HG02678 (cell line): ENCODE measurements at regions not wholly inside any gene's neighbourhood (a gene's known extent, or its start where the extent isn't known, plus 50 kb on each side); places are given as distances from the start of the nearest gene placed in this dataset.

Experiments
- ATAC-seq: cut with Tn5 transposase; IDR thresholded peaks from one replicate; pipeline ENCODE4 v1.9.1; 2021; ENCODE audit warnings: mild to moderate bottlenecking, moderate library complexity; ENCODE audit not compliant: unreplicated experiment

DNA sequence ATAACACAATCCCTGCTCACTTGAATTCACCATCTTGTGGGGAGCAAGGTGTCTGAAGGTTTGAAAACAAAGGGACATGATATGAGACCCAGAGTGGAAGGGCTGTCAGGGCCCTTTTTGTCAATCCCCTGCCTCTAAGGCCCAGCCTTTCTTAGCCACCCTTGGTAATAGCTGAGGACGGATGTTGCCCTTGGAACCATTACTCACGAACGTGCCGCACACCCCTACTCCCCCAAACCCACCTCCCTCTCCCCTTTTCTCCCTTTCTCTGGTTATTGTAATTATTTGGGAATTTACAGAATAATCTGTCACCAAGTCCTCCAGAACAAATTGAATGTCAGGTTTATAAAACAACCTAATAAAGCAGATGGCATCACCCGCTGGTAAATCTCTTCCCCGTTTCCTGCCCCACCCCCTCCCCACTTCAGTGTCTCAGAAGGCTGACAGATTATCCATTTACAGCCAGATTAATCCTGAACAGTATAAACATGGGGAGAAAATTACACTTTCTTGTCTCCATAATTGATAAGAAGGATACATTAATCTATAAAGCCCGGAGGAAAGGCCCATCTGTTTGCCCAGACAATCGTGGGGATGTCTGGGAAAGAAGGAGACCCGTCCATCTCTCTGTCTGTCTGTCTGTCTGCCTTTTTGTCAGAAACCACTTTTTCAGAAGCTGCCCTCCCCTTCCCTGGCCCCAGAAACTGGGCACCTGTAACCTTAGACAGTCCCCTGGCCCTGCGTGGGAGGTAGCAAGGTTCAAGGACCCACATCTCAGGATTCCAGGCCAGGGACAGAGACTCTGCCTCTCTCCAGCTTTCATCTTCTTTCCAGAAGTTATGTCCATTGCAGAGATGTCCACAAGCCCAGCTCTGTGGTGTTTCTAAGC is 60.6 kb upstream of the CD34 start:
- ATAC-seq: no peak

DNA sequence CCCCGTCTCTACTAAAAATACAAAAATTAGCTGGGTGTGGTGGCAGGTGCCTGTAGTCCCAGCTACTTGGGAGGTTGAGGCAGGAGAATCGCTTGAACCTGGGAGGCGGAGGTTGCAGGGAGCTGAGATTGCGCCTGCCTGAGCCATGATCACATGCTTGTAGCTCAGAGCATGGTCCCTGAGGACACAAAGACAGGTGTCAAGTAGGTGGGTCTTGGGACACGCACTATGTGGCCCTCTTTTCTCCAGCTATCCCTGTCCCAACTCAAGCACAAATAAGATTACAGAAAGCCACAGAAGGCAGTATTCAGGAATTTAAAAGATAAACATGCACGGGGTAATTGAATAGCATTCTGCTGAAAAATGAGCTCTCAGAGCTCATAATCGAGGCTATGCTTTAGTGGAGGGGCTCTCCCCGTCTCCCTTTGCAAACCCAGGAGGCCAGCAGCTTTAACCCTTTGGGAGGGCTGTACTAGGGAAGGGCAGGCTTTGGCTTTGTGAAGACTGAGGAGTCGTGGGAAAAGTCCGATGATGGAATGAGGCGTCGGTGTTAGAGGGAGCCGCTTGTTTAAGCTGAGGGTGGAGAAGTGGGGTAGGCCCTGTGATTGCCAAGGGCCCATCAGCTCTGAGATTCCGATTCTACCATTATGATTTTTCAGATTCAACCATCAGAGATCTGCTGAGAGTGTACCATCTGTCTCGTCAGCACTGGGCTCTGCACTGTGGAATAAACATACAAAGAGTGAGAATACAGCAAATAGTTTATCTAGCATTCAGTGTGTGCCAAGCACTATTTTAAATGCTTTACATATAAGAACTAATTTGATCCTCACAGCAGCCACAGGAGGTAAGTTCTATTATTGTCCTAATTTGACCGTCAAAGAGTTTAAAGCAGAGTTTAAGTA is 59.7 kb upstream of the CD34 start:
- no peak for ATAC-seq

DNA sequence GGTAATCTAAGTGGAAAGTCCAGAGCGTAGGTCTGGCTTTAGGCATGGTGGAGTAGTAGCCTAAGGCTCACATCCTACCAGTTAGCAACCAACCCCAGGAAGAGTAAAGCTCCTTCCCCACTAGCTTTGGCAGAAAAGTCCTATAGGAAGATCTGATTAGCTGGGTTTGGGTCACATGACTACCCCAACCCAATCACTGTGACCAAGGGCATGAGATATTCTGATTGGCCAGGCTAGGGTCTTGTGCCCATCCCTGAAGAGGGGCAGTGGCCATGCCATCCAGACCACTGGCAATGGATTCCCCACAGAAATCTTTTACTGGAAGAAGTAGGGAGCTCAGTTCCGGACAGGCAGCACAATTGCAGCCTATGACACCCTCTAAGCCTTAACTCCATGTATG is 58.6 kb upstream of the CD34 start:
- no peak for ATAC-seq

GRCh38 chr1:207968521-207969009 is 57.6 kb upstream of the CD34 start:
- ATAC-seq: no peak

- no peak for ATAC-seq
Measured at GRCh38 chr1:207967703-207968102, 56.8 kb upstream of the CD34 start.

DNA sequence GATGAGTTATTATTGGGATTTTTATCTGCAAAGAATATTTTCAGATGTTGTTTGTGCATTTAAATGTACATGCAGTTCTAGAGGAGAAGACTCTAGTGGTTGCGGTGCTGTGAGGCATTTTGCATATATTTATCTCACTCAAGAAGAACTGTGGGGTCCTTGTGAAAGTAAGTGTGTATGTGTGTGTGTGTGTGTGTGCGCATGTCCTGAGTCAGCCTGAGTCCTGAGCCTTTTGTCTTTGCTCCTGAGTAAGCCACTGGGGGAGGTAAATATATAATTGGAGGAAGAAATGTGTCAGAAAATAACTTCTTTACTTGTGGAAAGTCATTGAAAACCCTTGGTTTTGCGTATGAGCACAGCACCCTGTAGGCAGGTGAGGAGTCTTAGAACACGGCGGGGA is 55.6 kb upstream of the CD34 start:
- no peak for ATAC-seq

DNA sequence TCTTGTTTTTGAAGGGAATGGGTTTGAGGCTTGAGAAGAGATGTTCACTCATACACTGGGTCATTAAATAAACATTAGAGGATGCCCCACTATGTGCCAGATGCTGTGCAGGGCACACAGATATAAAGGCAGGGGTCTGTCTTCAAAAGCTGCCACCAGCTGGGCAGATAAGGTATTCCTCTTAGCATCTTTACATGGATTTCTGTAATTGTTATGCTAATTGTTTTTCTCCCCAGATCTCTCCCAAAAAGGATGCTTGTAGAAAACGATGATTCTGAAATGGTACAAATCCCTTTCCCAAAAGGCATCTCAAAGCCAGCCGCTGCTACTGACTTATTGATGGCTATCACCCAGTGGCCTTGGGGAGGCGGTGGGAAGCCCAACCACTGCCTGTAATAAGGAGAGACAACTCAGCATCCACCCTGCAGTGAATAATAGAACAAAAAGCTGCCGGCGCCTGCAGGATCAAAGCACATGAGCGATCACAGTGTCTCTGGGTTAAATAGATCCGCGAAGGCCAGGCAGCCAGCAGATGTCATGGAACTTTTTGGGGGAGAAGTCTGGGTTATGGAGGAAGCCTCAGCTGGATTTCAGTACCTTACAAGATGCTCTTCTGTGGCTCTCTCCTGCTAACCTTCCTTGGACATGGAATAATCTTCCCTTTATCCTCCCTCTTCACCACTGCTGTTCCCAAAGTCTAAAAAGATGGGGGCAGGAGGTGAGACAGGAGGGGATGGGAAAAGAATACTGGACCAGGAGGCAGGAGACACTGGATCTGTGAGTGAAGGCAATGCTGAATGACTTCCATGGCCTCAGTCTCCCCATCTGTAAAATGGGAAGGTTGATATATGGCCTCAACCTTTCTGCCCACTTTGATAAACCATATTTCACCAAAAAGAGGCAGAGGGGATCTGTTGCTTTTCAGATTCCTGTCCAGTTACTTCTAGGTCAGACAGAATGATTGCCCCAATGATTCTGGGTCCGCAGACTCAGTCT is 54.8 kb upstream of the CD34 start:
- no peak for ATAC-seq

DNA sequence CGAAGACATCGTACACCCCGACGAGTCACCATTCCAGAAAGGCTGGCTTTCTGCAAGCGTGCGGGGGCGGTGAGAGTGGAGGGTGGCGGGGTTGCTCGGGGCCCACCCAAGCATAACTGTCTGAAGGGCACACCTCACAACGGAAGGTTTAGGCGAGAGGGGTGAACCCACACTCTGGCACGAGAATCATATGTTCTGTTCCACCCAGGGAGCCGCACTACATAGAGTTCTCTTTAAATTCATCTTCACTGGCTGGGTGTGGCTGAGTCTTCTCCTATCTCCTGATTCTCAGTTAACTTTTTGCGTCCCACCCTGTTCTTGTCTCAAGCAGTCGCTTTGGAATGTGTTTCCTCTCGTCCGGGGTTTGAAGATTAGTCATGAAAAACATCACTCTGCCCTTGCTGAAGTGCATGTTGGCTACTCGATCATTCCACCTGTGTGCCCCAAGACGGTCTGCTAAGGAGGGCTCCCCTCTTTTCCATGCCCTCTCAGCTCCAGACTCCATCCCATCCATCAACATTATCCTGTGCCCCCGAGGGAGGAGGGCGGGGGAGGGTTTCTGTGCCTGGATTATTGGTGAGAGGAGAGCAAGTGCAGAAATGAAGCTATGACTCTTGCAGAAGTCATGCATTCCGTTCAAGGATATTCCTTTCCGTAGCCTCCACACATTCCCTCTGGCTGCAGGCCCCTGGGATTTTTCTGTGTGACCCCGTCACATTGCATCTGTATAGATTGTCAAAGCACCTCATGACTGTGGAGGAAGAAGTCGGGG is 53.5 kb upstream of the CD34 start:
- ATAC-seq: no peak

DNA sequence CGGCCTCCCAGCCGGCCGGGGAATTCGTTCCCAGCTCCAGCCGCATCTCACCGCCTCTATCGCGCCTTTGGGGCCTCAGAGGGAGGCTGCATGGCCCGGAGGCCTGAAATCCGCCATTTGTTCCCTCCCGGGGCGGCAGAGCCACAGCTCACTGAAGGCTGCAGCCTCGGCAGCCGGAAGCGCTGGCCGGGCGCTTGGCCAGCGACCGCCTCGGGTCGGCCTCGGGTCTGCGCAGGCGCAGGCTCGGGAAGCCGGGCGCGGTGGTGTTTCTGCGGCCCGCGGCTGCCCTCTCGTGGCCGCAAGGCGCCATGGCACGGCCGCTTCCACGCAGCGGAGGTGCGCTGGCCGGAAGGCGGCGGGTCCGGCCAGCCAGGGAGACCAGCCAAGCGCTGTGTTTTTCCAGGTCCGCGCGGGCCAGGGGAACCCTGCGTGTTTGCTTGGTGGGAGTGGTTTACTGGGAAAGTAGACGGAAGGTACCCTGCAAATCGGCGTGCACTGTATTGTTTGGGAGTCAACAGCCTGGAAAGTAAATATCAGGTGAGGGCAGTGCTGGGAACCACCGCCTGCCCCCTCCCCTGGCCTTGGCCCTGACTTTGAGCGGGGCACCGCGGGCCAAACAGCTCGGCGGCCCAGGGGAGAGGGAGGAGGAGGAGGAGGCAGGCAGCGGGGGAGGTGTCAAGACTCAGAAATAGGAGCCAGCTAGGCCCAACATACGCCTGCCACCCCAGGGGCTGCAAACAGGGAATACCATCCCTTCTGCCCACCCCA is 52.7 kb upstream of the CD34 start:
- peak; percentile 80 for ATAC-seq

- peak; percentile 15 for ATAC-seq
Measured at GRCh38 chr1:207962716-207963426, 51.9 kb upstream of the CD34 start.
